Stimulated activated CD4-positive, alpha-beta T cell treated with anti-CD3 and anti-CD28 coated beads, Interleukin-1b, Interleukin-23, amount 100 ng/mL, for 4 hours (primary cell): ENCODE measurements at regions not wholly inside any gene's neighbourhood (a gene's known extent, or its start where the extent isn't known, plus 50 kb on each side); places are given as distances from the start of the nearest gene placed in this dataset.
A peak's percentile ranks its signal among the peaks of the same experiment; 100 is the strongest.
"Not testable (repeated sequence)": the region's sequence is repeated elsewhere in the genome, so short reads cannot be mapped to it uniquely, and the experiment has no call there.

Experiments used
- DNase-seq, 2 donors: peaks; one replicate each; pipeline ENCODE4 v3.0.0-alpha.2; 2020; ENCODE audit warnings: low read depth in 2 of 2

GRCh38 chr1:193458628-193459027, 272.2 kb upstream of the B3GALT2 start:
- DNase-seq: no peak

DNA sequence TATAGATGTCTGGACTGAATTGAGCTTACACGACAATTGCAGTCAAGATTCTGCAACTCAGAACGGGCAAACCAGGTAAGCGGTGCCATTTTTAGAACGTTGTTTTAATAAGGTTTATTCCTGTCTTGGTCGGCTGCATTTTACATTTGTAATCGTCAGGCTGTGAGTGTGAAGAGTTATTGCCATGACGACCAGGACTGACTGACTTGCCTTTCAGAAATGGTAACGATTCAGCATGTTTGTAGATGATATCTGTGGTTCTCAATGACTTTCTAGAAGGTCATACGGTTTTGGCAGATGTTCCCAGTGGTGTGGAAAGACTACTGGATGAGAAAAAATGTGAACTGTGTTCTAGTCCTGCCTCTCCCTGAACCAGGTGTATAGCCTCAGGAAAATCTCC, 271.3 kb upstream of the B3GALT2 start:
- no peak for DNase-seq

DNA sequence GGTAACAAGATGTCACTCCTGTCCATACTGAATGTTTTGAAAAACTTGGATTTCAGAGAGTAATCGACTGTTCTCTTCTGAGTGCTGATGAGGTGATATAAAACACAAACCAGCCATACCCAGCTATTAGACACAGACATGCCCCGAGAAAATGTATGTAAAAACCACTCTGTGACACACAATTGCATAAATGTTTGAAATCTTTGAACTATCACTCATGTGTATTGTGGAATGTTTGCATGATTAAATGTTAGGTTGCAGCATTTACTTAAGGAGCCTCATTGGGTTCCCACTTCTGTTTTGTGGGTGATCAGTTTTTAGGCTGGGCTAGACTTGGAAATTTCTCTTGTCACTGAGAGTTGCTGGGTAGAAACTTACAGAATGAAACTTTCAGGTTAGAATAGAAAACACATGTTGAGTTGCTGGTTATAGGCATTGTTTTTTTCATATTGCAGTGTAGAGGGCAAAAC, 270.4 kb upstream of the B3GALT2 start:
- no peak for DNase-seq

GRCh38 chr1:193451606-193452005, 265.2 kb upstream of the B3GALT2 start:
- DNase-seq: no peak

GRCh38 chr1:193451001-193451400, 264.6 kb upstream of the B3GALT2 start:
- DNase-seq: no peak

DNA sequence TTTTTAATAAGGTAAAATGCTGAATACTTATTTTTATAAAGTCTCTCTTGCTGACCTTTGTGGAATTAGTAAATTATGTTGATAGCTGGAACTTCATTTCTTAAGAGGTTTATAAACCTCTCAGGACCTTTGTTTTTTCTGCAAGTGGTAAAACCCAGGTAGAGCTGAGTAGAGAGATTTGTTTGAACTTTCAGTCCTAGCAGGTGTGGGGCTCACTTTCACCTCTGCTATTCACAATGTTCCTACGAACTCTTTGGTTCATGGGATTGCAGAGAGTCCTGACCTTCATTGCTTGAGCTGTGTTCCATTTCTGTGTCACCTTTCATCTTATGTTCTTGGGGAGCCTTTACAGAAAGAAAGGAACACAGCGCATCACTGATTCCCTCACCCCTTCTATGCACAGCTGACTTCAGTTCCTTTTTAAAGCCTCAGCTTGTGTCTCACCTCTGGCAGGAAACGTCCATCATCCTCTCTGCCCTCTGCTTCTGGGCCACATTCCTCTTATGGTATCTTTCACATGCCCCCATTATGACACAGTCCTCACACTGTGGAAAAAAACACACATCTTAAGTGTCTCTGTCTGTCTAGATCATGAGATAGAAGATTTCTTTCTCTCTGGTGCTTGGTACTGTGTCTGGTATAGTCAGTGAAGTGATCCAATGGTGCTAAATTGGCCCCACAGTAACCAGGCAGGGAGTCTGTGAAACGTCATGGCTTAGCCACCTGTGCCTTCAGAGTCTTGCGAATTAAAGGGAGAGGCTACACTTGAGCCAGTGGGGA, 262.5 kb upstream of the B3GALT2 start:
- DNase-seq: peak in 1 of 2 donors; percentile 6

- no peak for DNase-seq
These were observed 257.5 kb upstream of the B3GALT2 start for GRCh38 chr1:193443886-193444285.

GRCh38 chr1:193438771-193439170, 252.4 kb upstream of the B3GALT2 start:
- DNase-seq: no peak

GRCh38 chr1:193438312-193438711, 251.9 kb upstream of the B3GALT2 start:
- no peak for DNase-seq

GRCh38 chr1:193437785-193438184, 251.4 kb upstream of the B3GALT2 start:
- DNase-seq: no peak

DNA sequence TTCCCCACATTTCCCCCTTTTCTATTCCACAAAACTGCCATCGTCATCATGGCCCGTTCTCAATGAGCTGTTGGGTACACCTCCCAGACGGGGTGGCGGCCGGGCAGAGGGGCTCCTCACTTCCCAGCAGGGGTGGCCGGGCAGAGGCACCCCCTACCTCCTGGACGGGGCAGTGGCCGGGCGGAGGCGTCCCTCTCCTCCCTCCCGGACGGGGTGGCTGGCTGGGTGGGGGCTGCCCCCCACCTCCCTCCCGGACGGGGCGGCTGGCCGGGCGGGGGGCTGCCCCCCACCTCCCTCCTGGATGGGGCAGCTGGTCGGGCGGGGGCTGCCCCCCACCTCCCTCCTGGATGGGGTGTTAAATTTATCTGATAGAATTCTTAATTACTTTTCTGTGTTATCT, 250.9 kb upstream of the B3GALT2 start:
- DNase-seq: not testable (repeated sequence)

GRCh38 chr1:193435781-193436180, 249.4 kb upstream of the B3GALT2 start:
- no peak for DNase-seq

DNA sequence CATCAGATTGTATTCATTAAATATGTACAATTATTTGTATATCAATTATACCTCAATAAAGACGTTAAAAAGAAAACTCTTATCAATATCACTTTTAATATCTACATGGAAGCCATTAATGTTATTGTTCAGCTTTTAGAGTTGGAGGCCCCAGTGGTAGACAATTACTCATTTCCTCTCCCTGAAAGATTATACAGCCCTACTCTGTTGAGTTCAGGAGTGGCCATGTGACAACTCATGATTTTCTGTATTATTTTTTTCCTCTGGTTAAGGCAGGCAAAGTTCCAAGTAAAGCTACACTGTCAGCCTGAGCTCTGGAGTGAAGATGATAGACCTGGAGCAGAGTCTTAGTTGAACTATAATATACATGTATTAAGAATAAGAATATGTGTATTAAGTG, 247.9 kb upstream of the B3GALT2 start:
- DNase-seq: no peak

- no peak for DNase-seq
These were observed 247.2 kb upstream of the B3GALT2 start for GRCh38 chr1:193433599-193433998.

- no peak for DNase-seq
These were observed 246.7 kb upstream of the B3GALT2 start for GRCh38 chr1:193432979-193433587.

- DNase-seq: no peak
These were observed 245.0 kb upstream of the B3GALT2 start for GRCh38 chr1:193431265-193431977.

DNA sequence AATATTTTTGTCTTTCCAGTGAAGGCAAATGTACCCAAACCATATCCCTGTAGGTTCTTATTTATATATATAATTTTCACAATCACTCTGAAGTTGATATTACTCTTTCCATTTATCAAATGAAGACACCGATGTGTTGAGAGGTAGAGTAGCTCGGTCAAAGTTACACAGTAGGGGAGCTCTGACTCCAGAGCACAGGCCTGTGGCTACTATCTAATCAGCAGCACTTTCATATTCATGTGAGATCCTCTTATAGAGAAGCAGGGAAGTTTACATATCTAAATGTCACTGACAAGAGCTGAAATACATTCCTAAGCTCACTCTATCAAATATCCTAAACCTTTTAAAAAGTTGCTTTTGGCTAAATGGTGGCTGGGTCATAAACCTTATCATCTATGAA, 241.1 kb upstream of the B3GALT2 start:
- DNase-seq: no peak

DNA sequence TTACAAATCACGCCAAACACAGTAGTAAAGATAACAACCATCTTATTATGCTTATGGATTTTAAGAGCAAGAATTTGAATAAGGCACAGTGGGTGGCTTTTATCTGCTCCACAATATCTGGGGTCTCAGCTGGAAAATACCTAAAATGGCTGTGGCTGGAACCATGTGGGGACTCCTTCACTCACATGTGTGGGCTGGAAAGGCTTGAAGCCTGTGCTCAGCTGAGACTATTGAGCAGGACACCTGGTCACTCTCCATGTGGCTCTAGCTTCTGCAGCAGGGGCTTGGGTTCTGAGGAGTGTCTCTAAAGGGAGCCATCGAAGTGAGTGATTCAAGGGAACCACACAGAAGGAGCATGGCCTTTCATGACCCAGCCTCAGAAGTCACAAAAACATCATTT, 239.6 kb upstream of the B3GALT2 start:
- no peak for DNase-seq

- no peak for DNase-seq
These were observed 235.1 kb upstream of the B3GALT2 start for GRCh38 chr1:193421487-193421886.

DNA sequence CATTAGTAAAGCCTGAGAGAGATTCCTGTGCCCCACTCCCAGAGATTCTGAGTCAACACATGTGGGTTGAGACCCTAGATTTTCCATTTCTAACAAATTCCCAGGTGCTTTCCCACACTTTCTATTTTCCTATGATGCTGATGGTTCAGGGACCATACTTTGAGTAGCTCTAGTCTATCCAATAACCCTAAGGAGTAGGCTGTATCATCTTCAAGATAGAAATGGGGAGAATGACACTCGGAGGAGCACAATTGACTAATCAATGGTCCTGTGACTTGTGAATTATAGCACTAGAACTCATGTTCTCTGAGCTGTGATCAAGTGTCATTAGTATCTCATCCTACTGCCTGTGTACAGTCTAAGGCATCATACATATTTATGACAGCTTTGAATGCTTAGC, 232.9 kb upstream of the B3GALT2 start:
- no peak for DNase-seq

- no peak for DNase-seq
These were observed 232.3 kb upstream of the B3GALT2 start for GRCh38 chr1:193418745-193419058.

DNA sequence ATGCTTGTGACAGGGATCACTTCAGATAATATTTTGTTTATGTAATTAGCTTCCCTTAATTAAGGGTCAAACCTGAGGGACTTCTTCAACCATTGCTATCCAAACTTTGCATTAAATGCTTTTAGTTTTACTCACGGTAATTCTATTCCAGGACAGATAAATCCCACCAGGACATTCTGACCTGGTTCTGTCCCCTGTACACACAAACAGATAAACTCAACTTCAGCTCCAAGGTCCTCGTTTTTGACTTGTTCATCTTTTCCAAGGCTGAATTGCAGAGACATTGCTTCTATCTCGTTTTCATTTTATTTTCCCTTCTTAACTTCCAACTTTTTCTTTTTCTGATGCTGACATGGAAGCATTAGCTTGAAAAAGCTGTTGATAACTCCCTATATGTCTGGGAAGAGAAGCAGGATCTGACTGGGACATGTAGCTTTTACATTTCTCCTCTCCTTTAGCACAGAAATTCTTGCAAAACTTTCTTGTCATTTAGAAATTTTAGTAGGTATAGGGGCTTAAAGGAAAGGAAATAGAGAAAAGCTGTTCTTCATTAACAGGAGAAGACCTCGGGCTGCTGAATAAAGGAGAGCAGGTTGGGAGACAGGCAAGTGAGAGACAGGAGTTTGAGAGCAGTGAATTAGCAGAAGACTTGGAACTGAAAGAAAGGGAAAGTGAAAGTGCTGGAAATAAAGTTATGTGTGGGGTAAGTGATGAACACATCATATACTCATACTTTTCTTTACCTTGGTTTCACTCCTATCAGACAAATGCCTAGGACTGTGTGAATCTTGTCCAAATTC, 231.7 kb upstream of the B3GALT2 start:
- no peak for DNase-seq
